IMR-90 (cell line): ENCODE measurements at regions not wholly inside any gene's neighbourhood (a gene's known extent, or its start where the extent isn't known, plus 50 kb on each side); places are given as distances from the start of the nearest gene placed in this dataset.

Source experiments
- ATAC-seq: fragments of 200-7000 bp; cut with Tn5 transposase; 2 replicates; pipeline ENCODE4 v1.9.1; 2020; ENCODE audit warnings: low read depth, mild to moderate bottlenecking, moderate library complexity
- BruUV-seq: library from RNA; stranded (reverse); fragments of 400-500 nt; replicated peaks from 2 replicates; lab custom pipeline; 2021; lab: Mats Ljungman, UMichigan
- CTCF ChIA-PET: fragments of 300-600 bp; formaldehyde crosslinking; extraction: SDS; loops from one replicate; lab custom pipeline; 2021; ENCODE audit warnings: antibody characterized with exemption; lab: Yijun Ruan, JAX
- POLR2A ChIA-PET: fragments of 300-600 bp; sonication (Branson Sonifier 250); formaldehyde crosslinking; loops from one replicate; lab custom pipeline; 2022; ENCODE audit warnings: antibody characterized with exemption; ENCODE audit not compliant: unreplicated experiment; lab: Charles Lee
- DNase-seq: peaks from one replicate; pipeline ENCODE4 v3.0.0; 2013
- H2AFZ ChIP-seq: replicated peaks from 2 replicates; pipeline ENCODE3; 2013; ENCODE audit warnings: low read length, mild to moderate bottlenecking; ENCODE audit not compliant: poor library complexity
- H2AK5ac ChIP-seq: 2 replicates; pipeline ENCODE4 v1.6.1; 2013; ENCODE audit warnings: low read depth, low read length, inconsistent platforms
- H2AK9ac ChIP-seq: replicated peaks from 2 replicates; pipeline ENCODE3; 2013; ENCODE audit warnings: mild to moderate bottlenecking, low read depth, low read length, moderate library complexity; ENCODE audit not compliant: poor library complexity
- H2BK120ac ChIP-seq: 2 replicates; pipeline ENCODE4 v1.6.1; 2013; ENCODE audit warnings: low read depth, low read length, inconsistent platforms
- H2BK15ac ChIP-seq: 3 replicates; pipeline ENCODE4 v1.6.1; 2013; ENCODE audit warnings: low read depth, low read length, inconsistent platforms
- H2BK20ac ChIP-seq: 2 replicates; pipeline ENCODE4 v1.6.1; 2013; ENCODE audit warnings: low read depth, mild to moderate bottlenecking, inconsistent platforms, low read length, moderate library complexity
- H2BK5ac ChIP-seq: 2 replicates; pipeline ENCODE4 v1.6.1; 2013; ENCODE audit warnings: mild to moderate bottlenecking, low read depth, low read length, inconsistent platforms; ENCODE audit not compliant: poor library complexity, severe bottlenecking
- H3K14ac ChIP-seq: replicated peaks from 2 replicates; pipeline ENCODE4 v1.6.1; 2013; ENCODE audit warnings: low read depth, low read length, inconsistent platforms
- H3K18ac ChIP-seq: 2 replicates; pipeline ENCODE4 v1.6.1; 2013; ENCODE audit warnings: low read depth, low read length, control low read depth
- H3K23ac ChIP-seq: 2 replicates; pipeline ENCODE4 v1.6.1; 2013; ENCODE audit warnings: low read depth, low read length, inconsistent platforms
- H3K27ac ChIP-seq: 2 replicates; pipeline ENCODE4 v1.5.1; 2013; ENCODE audit warnings: mild to moderate bottlenecking, control low read depth, low read length; ENCODE audit not compliant: insufficient read depth
- H3K27me3 ChIP-seq: 2 replicates; pipeline ENCODE4 v1.6.1; 2013; ENCODE audit warnings: low read length; ENCODE audit not compliant: control insufficient read depth, insufficient read depth
- H3K36me3 ChIP-seq: 2 replicates; pipeline ENCODE4 v1.6.1; 2013; ENCODE audit warnings: low read length, mixed read lengths; ENCODE audit not compliant: control insufficient read depth, insufficient read depth
- H3K4ac ChIP-seq: 2 replicates; pipeline ENCODE4 v1.6.1; 2013; ENCODE audit warnings: low read depth, low read length, inconsistent platforms
- H3K4me1 ChIP-seq: 2 replicates; pipeline ENCODE4 v1.6.1; 2013; ENCODE audit warnings: low read length, mixed read lengths; ENCODE audit not compliant: control insufficient read depth, insufficient read depth
- H3K4me2 ChIP-seq: 2 replicates; pipeline ENCODE4 v1.6.1; 2013; ENCODE audit warnings: low read depth, mild to moderate bottlenecking, control low read depth, low read length, moderate library complexity
- H3K4me3 ChIP-seq: 2 replicates; pipeline ENCODE4 v1.5.1; 2013; ENCODE audit warnings: low read depth, mild to moderate bottlenecking, control low read depth, low read length, moderate library complexity; ENCODE audit not compliant: insufficient read depth
- H3K56ac ChIP-seq: 2 replicates; pipeline ENCODE4 v1.6.1; 2013; ENCODE audit warnings: low read length, inconsistent platforms; ENCODE audit not compliant: insufficient read depth; ENCODE audit errors: extremely low read depth
- H3K79me1 ChIP-seq, 2 experiments: 2 replicates each; pipeline ENCODE4 v1.6.1; 2013; ENCODE audit warnings: low read length in 2 of 2, inconsistent platforms in 1 of 2, low read depth in 1 of 2
- H3K9ac ChIP-seq: 2 replicates; pipeline ENCODE4 v1.6.1; 2013; ENCODE audit warnings: low read depth, low read length, control low read depth
- H3K9me1 ChIP-seq: 2 replicates; pipeline ENCODE4 v1.6.1; 2013; ENCODE audit warnings: low read length, inconsistent platforms; ENCODE audit not compliant: insufficient read depth
- H3K9me3 ChIP-seq: 2 replicates; pipeline ENCODE4 v1.6.1; 2013; ENCODE audit warnings: low read length; ENCODE audit not compliant: control insufficient read depth, insufficient read depth
- H4K20me1 ChIP-seq: 2 replicates; pipeline ENCODE4 v1.6.1; 2013; ENCODE audit warnings: low read length, inconsistent platforms; ENCODE audit not compliant: insufficient read depth
- H4K5ac ChIP-seq: 2 replicates; pipeline ENCODE4 v1.6.1; 2013; ENCODE audit warnings: mild to moderate bottlenecking, low read depth, low read length, control low read depth
- H4K8ac ChIP-seq, 2 experiments: 2 replicates each; pipeline ENCODE4 v1.6.1; 2013; ENCODE audit warnings: low read depth in 2 of 2, low read length in 2 of 2, control low read depth in 1 of 2, inconsistent platforms in 1 of 2
- H4K91ac ChIP-seq: 2 replicates; pipeline ENCODE4 v1.6.1; 2013; ENCODE audit warnings: low read depth, low read length, inconsistent platforms; ENCODE audit not compliant: insufficient read depth
- CEBPB ChIP-seq: IDR thresholded peaks from 2 replicates; pipeline ENCODE4 v1.6.1; 2012; ENCODE audit warnings: low read depth, low read length, improper control_type of control experiment
- FOS ChIP-seq: fragments of 150-350 bp; IDR thresholded peaks from 2 replicates; pipeline ENCODE4 v1.6.1; 2016; ENCODE audit warnings: low read depth, low read length
- MAFK ChIP-seq: IDR thresholded peaks from 2 replicates; pipeline ENCODE4 v1.6.1; 2012; ENCODE audit warnings: low read depth, low read length, improper control_type of control experiment
- MAZ ChIP-seq: IDR thresholded peaks from 2 replicates; pipeline ENCODE4 v1.6.1; 2012; ENCODE audit warnings: low read depth, mild to moderate bottlenecking, low read length, improper control_type of control experiment, moderate library complexity, borderline replicate concordance
- NFE2L2 ChIP-seq: fragments of 150-350 bp; IDR thresholded peaks from 2 replicates; pipeline ENCODE4 v1.6.1; 2016; ENCODE audit warnings: low read depth, mild to moderate bottlenecking, low read length
- POLR2A ChIP-seq: IDR thresholded peaks from 2 replicates; pipeline ENCODE4 v1.6.1; 2012; ENCODE audit warnings: mild to moderate bottlenecking, low read depth, low read length
- RFX5 ChIP-seq: IDR thresholded peaks from 2 replicates; pipeline ENCODE4 v1.8.0; 2012; ENCODE audit warnings: low read depth, mild to moderate bottlenecking, low read length, moderate library complexity
- SMC3 ChIP-seq: fragments of 150-350 bp; IDR thresholded peaks from 2 replicates; pipeline ENCODE4 v1.6.1; 2016; ENCODE audit warnings: low read depth, mild to moderate bottlenecking, antibody characterized with exemption, low read length, moderate library complexity
- WGBS, 2 experiments: methylation state at CpG; one replicate each; pipeline versions ENCODE4 v1.1.5 to v1.1.7; 2013; ENCODE audit warnings: missing lambda C conversion rate in 2 of 2; ENCODE audit not compliant: insufficient read length in 1 of 2; ENCODE audit errors: extremely low coverage in 2 of 2; 5-methylcytosine and 5-hydroxymethylcytosine counted together
- dilution Hi-C: fragments of 300-500 bp; cut with HindIII; formaldehyde crosslinking; loops from one replicate; pipeline ENCODE4 v1.14.3; 2018; ENCODE audit warnings: low sequenced_read_pairs; ENCODE audit not compliant: unreplicated experiment
- in situ Hi-C: fragments of 300-500 bp; cut with MboI; formaldehyde crosslinking; loops from 3 replicates; pipeline ENCODE4 v1.14.3; 2019; ENCODE audit warnings: low sequenced_read_pairs, inconsistent platforms, mixed read lengths
- intact Hi-C: fragments of 100-400 bp; cut with micrococcal nuclease; formaldehyde crosslinking; loops from 2 replicates; pipeline ENCODE4 v1.10.0; 2022

GRCh38 chr6:166252601-166253000 lies 55.6 kb downstream of the PRR18 start:
- no peaks in the 10 kb centered on the region for H3K4me1 ChIP-seq
- H3K9me3 ChIP-seq = no peaks in the 10 kb centered on the region
- H3K27ac ChIP-seq = no peak overlapping the region
- no peak overlapping the region for H2AK5ac ChIP-seq
- dilution Hi-C loops (no loop called here), in situ Hi-C loops (no loop called here), intact Hi-C loops (no loop called here)
- no peak overlapping the region for H3K23ac ChIP-seq
- no peak overlapping the region for H2AFZ ChIP-seq
- DNase-seq = no peak
- H3K4me3 ChIP-seq = no peak overlapping the region
- no peaks in the 10 kb centered on the region for H3K36me3 ChIP-seq
- no peak overlapping the region for H3K4me2 ChIP-seq
- CTCF ChIA-PET = no interaction called here
- no peak overlapping the region for H3K9ac ChIP-seq
- BruUV-seq = no TSS peak
- POLR2A ChIA-PET = no interaction called here
- H2BK120ac ChIP-seq = no peak overlapping the region
- ATAC-seq = no peak
- no peak overlapping the region for H4K5ac ChIP-seq
- no peaks in the 10 kb centered on the region for H3K79me1 ChIP-seq
- no peak overlapping the region for H4K8ac ChIP-seq
- no peak overlapping the region for H2BK5ac ChIP-seq
- H3K14ac ChIP-seq = no peak overlapping the region
- no peak overlapping the region for H3K18ac ChIP-seq
- H3K27me3 ChIP-seq = peaks cover 26% of the 10 kb centered on the region
- H3K56ac ChIP-seq = no peak overlapping the region
- no peak overlapping the region for H3K4ac ChIP-seq
- H2AK9ac ChIP-seq = no peak overlapping the region
- no peaks in the 10 kb centered on the region for H3K9me1 ChIP-seq
- no peaks in the 10 kb centered on the region for H4K20me1 ChIP-seq
- no peak overlapping the region for H2BK15ac ChIP-seq
- no peak for TF ChIP-seq SMC3
- TF ChIP-seq MAZ = no peak
- TF ChIP-seq NFE2L2 = no peak
- no peak for TF ChIP-seq MAFK
- no peak for TF ChIP-seq RFX5
- TF ChIP-seq CEBPB = no peak
- TF ChIP-seq FOS = no peak
- TF ChIP-seq POLR2A = no peak
- no peak overlapping the region for H2BK20ac ChIP-seq
- 78% methylated on average over 15 of the region's 27 CpGs; no CpG with 5 or more reads in 1 of the 2 experiments for WGBS, 2 experiments
- no peak overlapping the region for H4K91ac ChIP-seq
